ENCODE measurements at regions not wholly inside any gene's neighbourhood (a gene's known extent, or its start where the extent isn't known, plus 50 kb on each side); places are given as distances from the start of the nearest gene placed in this dataset.

DNA sequence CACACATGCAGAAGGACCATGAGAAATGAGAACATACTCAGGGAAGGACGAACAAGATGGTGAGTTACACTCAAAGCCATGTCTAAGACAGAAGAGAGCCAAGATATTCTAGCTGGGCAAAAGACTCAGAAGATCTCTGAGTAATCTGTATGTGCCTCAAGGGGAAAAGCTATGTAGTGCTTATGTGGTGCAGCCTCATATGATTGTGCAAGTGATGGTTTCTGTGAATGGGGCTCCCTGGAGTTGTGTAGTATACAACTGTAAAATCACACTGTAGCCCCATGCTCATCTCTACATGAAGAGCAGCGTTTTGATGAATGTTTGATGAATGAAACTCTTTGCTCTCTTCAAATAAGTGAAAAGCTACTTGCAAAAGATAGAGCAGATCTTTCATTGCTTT lies 57.5 kb downstream of the OSR1 start:
- H3K27me3 Mint-ChIP-seq = no peaks in the 10 kb centered on the region
- H3K36me3 Mint-ChIP-seq = no peaks in the 10 kb centered on the region

GRCh38 chr2:19299522-19299921 lies 58.9 kb downstream of the OSR1 start:
- no peaks in the 10 kb centered on the region for H3K4me1 Mint-ChIP-seq
- POLR2A ChIA-PET = no interaction called here
- no peaks in the 10 kb centered on the region for H3K9me3 Mint-ChIP-seq
- H3K27ac Mint-ChIP-seq = no peak overlapping the region
- DNase-seq (no peak), ATAC-seq (ENCODE audit: low read depth) (no peak)
- no peaks in the 10 kb centered on the region for H3K27me3 Mint-ChIP-seq
- H3K36me3 Mint-ChIP-seq = no peaks in the 10 kb centered on the region
- no peak overlapping the region for H3K4me3 Mint-ChIP-seq

More for the DNA sequence above, 57.5 kb downstream of the OSR1 start:
- DNase-seq (no peak), ATAC-seq (ENCODE audit: low read depth) (no peak)
- Mint-ChIP-seq H3K9me3 (peaks cover 3% of the 10 kb centered on the region), H3K4me3 (no peak overlapping the region), H3K4me1 (no peaks in the 10 kb centered on the region), H3K27ac (no peak overlapping the region)
- POLR2A ChIA-PET = no interaction called here

GRCh38 chr2:19299032-19299431 lies 59.4 kb downstream of the OSR1 start:
- Mint-ChIP-seq H3K9me3 (no peaks in the 10 kb centered on the region), H3K4me1 (no peaks in the 10 kb centered on the region), H3K27me3 (no peaks in the 10 kb centered on the region), H3K4me3 (no peak overlapping the region), H3K27ac (no peak overlapping the region), H3K36me3 (no peaks in the 10 kb centered on the region)
- ATAC-seq (ENCODE audit: low read depth) = no peak
- POLR2A ChIA-PET = no interaction called here
- DNase-seq = no peak

DNA sequence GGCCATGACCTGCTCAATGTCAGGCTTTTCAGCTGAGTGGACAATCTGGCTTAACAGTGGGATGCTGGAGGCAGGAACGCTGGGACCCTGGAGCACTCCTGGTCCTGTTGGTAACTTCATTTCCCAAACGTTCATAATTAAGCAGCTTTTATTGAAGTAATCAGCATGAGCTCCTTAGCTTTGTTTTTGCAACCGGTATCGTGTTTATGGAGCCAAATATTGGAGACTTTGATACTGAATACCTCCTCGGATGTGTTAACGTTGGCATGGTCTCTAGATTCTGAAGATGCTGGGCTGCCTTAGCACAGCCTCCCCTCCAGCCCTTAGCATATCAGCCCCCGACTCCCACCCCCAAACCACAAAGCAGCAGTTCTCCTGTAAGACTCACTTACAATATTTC lies 60.7 kb downstream of the OSR1 start:
- Mint-ChIP-seq H3K9me3 (no peaks in the 10 kb centered on the region), H3K27ac (no peak overlapping the region), H3K27me3 (no peaks in the 10 kb centered on the region), H3K4me1 (no peaks in the 10 kb centered on the region), H3K4me3 (no peak overlapping the region), H3K36me3 (no peaks in the 10 kb centered on the region)
- no peak for ATAC-seq (ENCODE audit: low read depth)
- no peak for DNase-seq
- POLR2A ChIA-PET = no interaction called here

GRCh38 chr2:19295998-19296502 lies 62.4 kb downstream of the OSR1 start:
- no peak for DNase-seq

GRCh38 chr2:19292007-19292406 lies 66.4 kb downstream of the OSR1 start:
- Mint-ChIP-seq H3K4me1 (peaks cover 7% of the 10 kb centered on the region), H3K4me3 (peak overlapping the region; percentile 20), H3K36me3 (no peaks in the 10 kb centered on the region), H3K27me3 (no peaks in the 10 kb centered on the region), H3K27ac (no peak overlapping the region), H3K9me3 (no peaks in the 10 kb centered on the region)
- no peak for ATAC-seq (ENCODE audit: low read depth)
- POLR2A ChIA-PET = no interaction called here
- DNase-seq = no peak

More at GRCh38 chr2:19295998-19296502, 62.4 kb downstream of the OSR1 start:
- Mint-ChIP-seq H3K27ac (no peak overlapping the region), H3K9me3 (no peaks in the 10 kb centered on the region), H3K36me3 (no peaks in the 10 kb centered on the region), H3K4me3 (no peak overlapping the region), H3K4me1 (peaks cover 7% of the 10 kb centered on the region), H3K27me3 (no peaks in the 10 kb centered on the region)
- POLR2A ChIA-PET = no interaction called here
- no peak for ATAC-seq (ENCODE audit: low read depth)

- Mint-ChIP-seq H3K27me3 (no peaks in the 10 kb centered on the region), H3K36me3 (no peaks in the 10 kb centered on the region), H3K9me3 (no peaks in the 10 kb centered on the region), H3K4me1 (peaks cover 7% of the 10 kb centered on the region), H3K27ac (no peak overlapping the region), H3K4me3 (no peak overlapping the region)
- DNase-seq (no peak), ATAC-seq (ENCODE audit: low read depth) (no peak)
- POLR2A ChIA-PET = no interaction called here
Observed at GRCh38 chr2:19288291-19288690, 70.1 kb downstream of the OSR1 start.

DNA sequence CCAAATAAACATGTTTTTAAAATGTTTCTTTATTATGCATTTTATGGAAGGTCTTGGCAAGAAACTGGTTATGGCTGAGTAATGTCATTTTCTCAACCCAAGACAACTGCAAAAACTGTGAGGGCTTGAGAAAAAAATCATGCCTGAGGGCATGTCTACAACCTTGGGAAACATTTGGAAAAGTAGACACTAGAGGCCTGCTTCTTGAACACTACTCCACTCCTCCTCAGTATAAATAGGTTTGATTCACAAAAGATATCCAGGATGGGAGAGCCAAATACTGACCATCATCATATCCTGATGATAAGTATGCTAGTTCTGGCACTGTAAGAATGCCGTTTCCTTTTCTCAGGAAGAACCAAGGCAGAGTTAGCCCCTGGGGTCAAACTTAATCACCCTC lies 71.1 kb downstream of the OSR1 start:
- no peak overlapping the region for H3K4me3 Mint-ChIP-seq
- POLR2A ChIA-PET = no interaction called here
- H3K4me1 Mint-ChIP-seq = peaks cover 5% of the 10 kb centered on the region
- H3K9me3 Mint-ChIP-seq = no peaks in the 10 kb centered on the region
- no peak overlapping the region for H3K27ac Mint-ChIP-seq
- H3K36me3 Mint-ChIP-seq = no peaks in the 10 kb centered on the region
- ATAC-seq (ENCODE audit: low read depth) = no peak
- DNase-seq = no peak
- H3K27me3 Mint-ChIP-seq = no peaks in the 10 kb centered on the region

GRCh38 chr2:19282305-19282704 lies 76.1 kb downstream of the OSR1 start:
- DNase-seq = no peak
- no peak for ATAC-seq (ENCODE audit: low read depth)
- Mint-ChIP-seq H3K4me3 (no peak overlapping the region), H3K27ac (no peak overlapping the region), H3K36me3 (no peaks in the 10 kb centered on the region), H3K27me3 (no peaks in the 10 kb centered on the region), H3K4me1 (no peaks in the 10 kb centered on the region), H3K9me3 (peaks cover 4% of the 10 kb centered on the region)
- POLR2A ChIA-PET = no interaction called here

DNA sequence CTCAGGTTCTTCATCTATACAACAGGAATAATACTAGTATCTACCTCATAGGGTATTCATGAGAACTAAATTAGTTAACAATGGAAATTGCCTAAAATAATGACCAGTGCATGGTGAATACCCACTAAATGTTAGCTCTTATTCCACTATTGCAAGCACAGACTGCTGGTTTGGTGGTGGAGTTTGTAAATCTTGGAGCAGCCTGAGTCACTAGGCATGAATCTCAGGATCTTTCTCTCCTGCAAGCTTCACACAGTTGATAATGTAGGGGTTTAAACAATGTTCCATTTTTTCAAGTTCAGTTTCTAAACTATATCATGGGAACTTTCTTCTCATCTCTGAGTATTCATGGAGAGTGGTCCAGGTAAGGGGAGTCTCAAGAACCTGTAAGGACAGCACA lies 84.0 kb downstream of the OSR1 start:
- no peak for ATAC-seq (ENCODE audit: low read depth)
- no peak overlapping the region for H3K4me3 Mint-ChIP-seq
- H3K27me3 Mint-ChIP-seq = no peaks in the 10 kb centered on the region
- DNase-seq = no peak
- POLR2A ChIA-PET = no interaction called here
- H3K27ac Mint-ChIP-seq = no peak overlapping the region
- peaks cover 3% of the 10 kb centered on the region for H3K9me3 Mint-ChIP-seq
- no peaks in the 10 kb centered on the region for H3K36me3 Mint-ChIP-seq
- no peaks in the 10 kb centered on the region for H3K4me1 Mint-ChIP-seq

DNA sequence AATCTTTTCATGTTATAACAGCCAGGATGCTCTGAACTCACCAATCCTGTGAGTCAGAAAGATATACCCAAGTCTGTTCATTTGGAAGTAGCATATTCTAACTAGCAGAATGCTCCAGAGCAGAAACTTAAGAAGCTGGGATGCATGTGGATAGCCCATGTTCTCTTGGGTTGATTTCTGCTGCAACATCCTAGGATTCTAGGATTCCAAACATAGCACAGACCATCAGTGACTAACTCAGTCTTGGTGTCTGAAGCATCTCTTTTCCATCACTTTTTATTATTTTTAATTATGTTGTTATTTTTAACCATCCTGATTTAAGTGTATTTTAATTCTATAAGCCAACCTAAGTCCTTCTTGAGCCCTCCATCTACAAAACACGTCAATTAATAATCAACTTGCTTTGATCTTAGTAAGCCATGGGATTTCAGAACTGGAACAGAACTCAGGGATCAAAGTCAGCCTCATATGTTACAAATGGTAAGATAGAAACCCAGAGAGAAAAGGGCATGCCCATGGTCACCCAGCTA lies 85.4 kb downstream of the OSR1 start:
- Mint-ChIP-seq H3K4me3 (no peak overlapping the region), H3K4me1 (no peaks in the 10 kb centered on the region), H3K36me3 (no peaks in the 10 kb centered on the region), H3K27ac (no peak overlapping the region), H3K27me3 (no peaks in the 10 kb centered on the region), H3K9me3 (no peaks in the 10 kb centered on the region)
- POLR2A ChIA-PET = no interaction called here
- DNase-seq (no peak), ATAC-seq (ENCODE audit: low read depth) (no peak)

- Mint-ChIP-seq H3K27me3 (no peaks in the 10 kb centered on the region), H3K27ac (no peak overlapping the region), H3K9me3 (no peaks in the 10 kb centered on the region), H3K4me3 (no peak overlapping the region), H3K36me3 (no peaks in the 10 kb centered on the region), H3K4me1 (no peaks in the 10 kb centered on the region)
- DNase-seq (no peak), ATAC-seq (ENCODE audit: low read depth) (no peak)
- POLR2A ChIA-PET = no interaction called here
Observed at GRCh38 chr2:19272039-19272438, 86.4 kb downstream of the OSR1 start.

- Mint-ChIP-seq H3K4me1 (no peaks in the 10 kb centered on the region), H3K4me3 (no peak overlapping the region), H3K9me3 (no peaks in the 10 kb centered on the region), H3K27me3 (no peaks in the 10 kb centered on the region), H3K36me3 (no peaks in the 10 kb centered on the region), H3K27ac (no peak overlapping the region)
- no peak for ATAC-seq (ENCODE audit: low read depth)
- no peak for DNase-seq
- POLR2A ChIA-PET = no interaction called here
Observed at GRCh38 chr2:19264852-19265251, 93.6 kb downstream of the OSR1 start.

DNA sequence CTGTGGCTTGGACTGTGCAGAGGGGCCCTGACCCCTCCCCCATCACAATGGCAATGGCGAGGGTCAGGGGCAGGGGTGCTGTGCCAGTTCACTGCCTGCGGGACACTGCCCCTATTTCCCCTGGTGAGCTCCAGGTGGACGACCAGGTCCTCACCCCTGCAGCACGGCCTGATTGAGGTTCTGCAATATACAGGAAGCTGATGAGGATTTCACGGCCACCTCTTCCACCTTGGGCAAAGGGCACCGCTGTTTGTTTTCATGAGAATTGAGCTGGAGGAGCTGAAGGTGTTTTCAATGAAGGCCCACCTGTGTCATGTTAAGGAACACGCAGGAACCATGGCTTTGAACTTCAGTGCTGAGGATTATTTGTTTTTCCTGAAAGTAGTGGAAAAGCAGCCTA lies 96.3 kb downstream of the OSR1 start:
- Mint-ChIP-seq H3K4me3 (no peak overlapping the region), H3K36me3 (no peaks in the 10 kb centered on the region), H3K27ac (no peak overlapping the region), H3K4me1 (no peaks in the 10 kb centered on the region), H3K27me3 (no peaks in the 10 kb centered on the region), H3K9me3 (no peaks in the 10 kb centered on the region)
- ATAC-seq (ENCODE audit: low read depth) (no peak), DNase-seq (no peak)
- POLR2A ChIA-PET = no interaction called here

DNA sequence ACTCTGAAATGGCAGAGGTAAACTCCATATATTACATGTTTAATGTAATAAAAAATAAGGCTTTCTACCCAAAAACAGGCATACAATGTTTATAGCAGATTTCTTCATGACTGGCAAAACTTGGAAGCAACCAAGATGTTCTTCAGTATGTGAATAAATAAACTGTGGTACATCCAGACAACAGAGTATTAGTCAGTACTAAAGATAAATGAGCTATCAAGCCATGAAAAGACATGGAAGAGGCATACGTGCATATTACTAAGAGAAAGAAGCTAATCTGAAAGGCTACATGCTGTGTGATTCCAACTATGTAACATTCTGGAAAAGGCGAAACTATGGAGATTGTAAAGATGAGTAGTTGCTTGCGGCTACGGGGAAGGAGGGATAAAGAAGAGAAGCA lies 97.4 kb downstream of the OSR1 start:
- POLR2A ChIA-PET = no interaction called here
- Mint-ChIP-seq H3K9me3 (no peaks in the 10 kb centered on the region), H3K36me3 (no peaks in the 10 kb centered on the region), H3K4me3 (no peak overlapping the region), H3K4me1 (no peaks in the 10 kb centered on the region), H3K27ac (no peak overlapping the region), H3K27me3 (no peaks in the 10 kb centered on the region)
- DNase-seq (no peak), ATAC-seq (ENCODE audit: low read depth) (no peak)

All from activated naive CD8-positive, alpha-beta T cell treated with anti-CD3 and anti-CD28 coated beads, Interleukin-2, amount 10 ng/mL, durations not matched to agents 7 days and 5 days (primary cell).